Hindlimb muscle (tissue), 1 donor: ENCODE measurements at regions not wholly inside any gene's neighbourhood (a gene's known extent, or its start where the extent isn't known, plus 50 kb on each side); places are given as distances from the start of the nearest gene placed in this dataset.
"Not testable (repeated sequence)": the region's sequence is repeated elsewhere in the genome, so short reads cannot be mapped to it uniquely, and the experiment has no call there.

Experiments used
- DNase-seq: peaks from one replicate; pipeline ENCODE4 v3.0.0-alpha.2; 2013

DNA sequence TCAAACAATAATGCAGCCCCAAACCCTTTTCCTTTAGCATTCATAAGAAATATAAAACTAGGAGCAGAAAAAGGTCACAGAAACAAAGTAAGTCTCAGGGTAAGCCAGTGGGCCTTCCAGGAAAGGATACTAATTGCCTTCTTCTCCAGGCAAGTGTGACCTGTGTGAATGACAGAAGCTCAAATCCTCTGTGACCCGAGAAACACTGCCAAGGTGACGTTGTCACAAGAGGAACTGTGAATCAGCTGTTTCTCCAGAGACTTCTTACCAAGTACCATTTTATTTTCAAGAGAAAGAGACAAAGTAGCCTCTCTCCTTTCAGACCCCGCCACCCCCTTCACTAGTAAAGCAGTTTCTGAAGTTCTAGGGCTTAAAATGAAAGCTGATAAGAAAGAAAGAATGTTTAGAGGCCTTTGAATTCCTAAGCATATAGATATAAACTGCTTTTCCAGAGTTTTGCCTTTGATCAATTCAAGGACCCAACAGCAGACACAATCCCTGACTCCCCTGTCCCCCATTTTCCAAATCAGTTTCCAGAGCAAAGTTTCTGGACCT, 155.6 kb downstream of the NUF2 start:
- DNase-seq: no peak

GRCh38 chr1:163498391-163499330, 176.9 kb downstream of the NUF2 start:
- DNase-seq: not testable (repeated sequence)

GRCh38 chr1:163504331-163504978, 182.7 kb downstream of the NUF2 start:
- no peak for DNase-seq

DNA sequence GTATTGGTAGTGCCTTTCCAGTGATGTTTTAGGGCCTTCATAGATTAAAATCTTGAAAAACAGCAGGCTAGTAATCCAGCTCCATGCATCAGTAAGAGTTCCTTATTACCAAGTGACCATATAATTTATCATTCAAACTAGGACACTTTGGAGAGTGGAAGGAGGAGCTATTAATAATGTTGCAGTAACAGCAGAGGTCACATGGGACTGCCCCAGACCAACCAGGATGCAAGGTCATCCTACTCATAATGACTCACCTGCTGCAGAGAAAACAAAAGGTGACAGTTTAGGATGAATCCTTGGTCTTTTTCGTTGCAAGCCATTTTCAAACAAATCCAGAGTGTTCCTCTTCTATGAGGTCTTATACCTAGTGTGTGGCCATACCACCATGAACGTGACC, 187.4 kb downstream of the NUF2 start:
- DNase-seq: no peak

DNA sequence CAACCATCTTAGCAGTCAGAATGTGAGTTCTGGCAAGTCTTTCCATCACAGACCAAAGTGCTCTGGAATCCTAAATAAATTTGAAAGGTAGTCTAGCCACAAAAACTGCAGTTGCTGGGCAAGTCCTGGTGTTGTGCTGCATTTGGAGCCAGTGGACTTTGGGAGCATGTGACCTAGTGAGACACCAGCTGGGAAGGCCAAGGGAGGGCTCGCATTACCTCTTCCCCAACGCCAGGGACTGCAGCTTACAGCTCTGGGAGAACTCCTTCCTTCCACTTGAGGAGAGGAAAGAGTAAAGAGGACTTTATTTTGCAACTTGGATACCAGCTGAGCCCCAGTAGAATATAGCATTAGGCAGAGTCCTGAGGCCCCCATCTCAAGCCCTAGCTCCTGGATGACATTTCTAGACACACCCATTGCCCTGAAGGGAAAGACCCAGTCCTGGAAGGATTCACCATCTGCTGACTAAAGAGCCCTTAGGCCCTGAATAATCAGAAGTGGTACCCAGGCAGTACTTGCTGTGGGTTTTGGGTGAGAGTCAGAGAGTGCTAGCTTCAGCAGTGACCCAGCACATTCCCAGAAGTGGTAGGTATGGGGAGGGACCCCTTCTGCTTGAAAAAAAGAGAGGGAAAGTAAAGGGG, 190.7 kb downstream of the NUF2 start:
- DNase-seq: no peak

- no peak for DNase-seq
These were observed 201.7 kb downstream of the NUF2 start for GRCh38 chr1:163523375-163524029.

GRCh38 chr1:163528710-163529348, 207.1 kb downstream of the NUF2 start:
- peak; percentile 3 for DNase-seq

DNA sequence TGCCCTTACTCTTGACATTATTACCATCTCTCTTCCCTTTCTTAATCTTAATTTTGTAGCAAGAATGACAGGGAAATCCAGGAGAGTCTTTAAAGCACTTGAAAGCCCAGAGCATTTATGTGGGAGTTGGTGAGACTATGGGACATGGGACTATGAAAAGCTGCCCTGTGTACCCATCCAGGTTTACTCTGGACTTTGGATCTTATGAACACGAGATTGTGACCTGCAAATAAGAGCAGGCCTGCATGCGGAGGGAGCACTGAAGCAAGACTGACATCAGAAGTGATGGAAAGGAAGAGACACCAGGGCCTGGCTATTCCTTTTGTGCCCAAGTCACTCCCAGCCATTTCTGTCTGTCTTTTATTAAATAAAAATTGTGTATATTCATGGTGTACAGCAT, 209.6 kb downstream of the NUF2 start:
- DNase-seq: no peak

DNA sequence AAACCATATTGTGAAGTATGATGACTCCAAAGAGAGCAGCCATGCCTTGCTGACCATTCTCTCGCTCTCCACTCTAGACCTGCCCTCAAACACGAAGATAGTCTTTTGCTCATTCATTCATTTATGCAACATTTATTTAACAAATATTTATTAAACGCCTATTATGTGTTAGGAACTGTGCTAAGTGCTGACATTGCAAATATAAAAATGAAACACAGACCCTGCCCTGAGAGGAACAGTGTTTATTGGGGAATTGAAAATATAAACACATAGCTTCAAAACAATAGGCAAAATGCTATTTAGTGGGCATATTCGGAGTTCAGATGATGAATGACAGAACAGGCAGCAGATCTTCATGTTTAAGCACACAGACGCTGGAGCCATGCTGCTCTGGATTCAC, 213.6 kb downstream of the NUF2 start:
- DNase-seq: no peak

- DNase-seq: peak; percentile 9
These were observed 214.1 kb downstream of the NUF2 start for GRCh38 chr1:163535807-163536206.

DNA sequence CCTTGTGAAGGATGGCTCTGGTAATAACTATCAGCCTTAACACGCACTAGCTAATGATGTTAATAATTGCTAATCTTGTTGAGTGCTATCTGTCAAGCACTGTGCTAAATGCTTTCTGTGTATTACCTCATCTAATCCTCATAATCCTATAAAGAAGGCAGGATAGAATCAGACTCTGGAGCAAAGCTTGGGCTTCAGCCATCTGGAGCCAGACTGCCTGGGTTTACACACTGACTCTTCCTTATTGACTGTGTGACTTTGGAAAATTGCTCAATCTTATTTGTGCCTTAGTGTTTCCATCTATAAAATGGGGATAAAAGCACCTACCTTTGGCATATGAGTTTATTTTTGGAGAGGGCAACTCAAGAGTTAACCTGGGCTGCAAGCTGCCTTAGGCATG, 216.1 kb downstream of the NUF2 start:
- no peak for DNase-seq

DNA sequence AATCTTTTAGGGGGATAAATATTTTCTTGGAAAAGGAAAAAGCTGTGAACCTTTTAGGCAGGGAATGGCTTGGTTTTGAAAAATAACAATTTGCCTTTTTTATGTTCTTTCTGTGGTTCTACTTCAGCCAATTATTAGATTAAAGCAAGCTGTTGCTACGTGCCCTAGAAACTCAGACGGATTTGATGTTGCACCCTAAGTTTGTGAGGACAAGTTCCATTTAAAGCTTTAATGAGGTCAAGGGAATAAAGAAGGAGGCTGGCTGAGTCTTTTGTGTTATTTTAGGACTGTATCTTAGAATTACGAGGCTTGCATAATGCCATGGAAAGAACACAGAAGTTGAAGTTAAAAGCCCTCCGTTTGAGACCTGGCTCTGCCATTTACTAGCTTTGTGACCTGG, 216.9 kb downstream of the NUF2 start:
- no peak for DNase-seq

GRCh38 chr1:163540727-163541126, 219.0 kb downstream of the NUF2 start:
- no peak for DNase-seq

- DNase-seq: no peak
These were observed 222.7 kb downstream of the NUF2 start for GRCh38 chr1:163544441-163544840.

- no peak for DNase-seq
These were observed 236.4 kb downstream of the NUF2 start for GRCh38 chr1:163558162-163558561.

DNA sequence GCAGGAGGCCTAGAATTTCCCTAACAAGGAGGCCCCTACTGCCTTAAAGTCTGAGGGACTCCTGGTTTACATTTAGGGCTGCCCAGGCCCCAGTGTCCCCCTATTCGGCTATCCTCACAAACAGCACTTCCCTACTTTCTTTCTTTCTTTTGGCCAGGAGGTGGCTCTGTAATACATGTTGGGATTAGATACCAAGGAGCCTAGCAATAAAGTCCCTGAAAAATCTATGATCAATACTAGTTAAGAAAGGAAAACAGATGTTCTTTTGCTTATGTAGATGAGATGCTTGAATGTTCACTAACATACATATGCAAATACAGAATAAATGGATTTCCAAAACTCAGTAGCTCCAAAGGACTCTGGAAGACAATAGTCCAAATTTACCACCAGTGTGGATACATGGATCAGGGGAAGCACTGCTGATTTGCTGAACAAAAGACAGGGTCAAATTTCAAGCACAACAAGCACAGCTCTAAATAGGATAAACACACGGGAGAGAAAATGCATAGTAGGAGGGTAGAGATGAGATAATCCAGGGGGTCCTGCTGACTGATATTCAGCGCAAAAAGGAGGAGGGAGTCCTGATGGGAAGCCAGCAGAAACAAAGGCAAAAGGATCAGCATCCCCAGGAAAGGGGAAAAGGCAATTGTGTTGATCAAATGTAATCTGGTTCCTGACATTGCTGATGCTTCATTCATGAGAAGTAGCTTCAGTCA, 240.0 kb downstream of the NUF2 start:
- DNase-seq: no peak

DNA sequence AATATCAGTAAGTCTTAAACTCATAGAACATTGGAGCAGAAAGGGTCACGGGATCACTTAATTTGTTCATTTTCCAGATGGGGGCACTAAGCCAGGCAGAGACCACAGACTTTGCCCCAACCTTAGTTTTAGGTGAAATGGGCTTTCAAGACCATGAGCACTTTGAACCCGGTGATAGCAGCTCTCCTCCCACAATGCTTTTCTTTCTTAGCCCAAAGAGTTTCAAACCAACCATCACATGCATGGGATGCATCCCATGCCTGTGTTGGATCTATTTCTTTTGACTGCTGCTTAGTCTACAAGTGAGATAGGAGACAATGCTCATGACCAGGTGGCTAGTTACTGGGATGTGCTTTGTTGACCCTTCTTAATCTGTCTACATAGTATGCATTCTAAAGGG, 240.6 kb downstream of the NUF2 start:
- DNase-seq: no peak

GRCh38 chr1:163565166-163565565, 243.4 kb downstream of the NUF2 start:
- no peak for DNase-seq

DNA sequence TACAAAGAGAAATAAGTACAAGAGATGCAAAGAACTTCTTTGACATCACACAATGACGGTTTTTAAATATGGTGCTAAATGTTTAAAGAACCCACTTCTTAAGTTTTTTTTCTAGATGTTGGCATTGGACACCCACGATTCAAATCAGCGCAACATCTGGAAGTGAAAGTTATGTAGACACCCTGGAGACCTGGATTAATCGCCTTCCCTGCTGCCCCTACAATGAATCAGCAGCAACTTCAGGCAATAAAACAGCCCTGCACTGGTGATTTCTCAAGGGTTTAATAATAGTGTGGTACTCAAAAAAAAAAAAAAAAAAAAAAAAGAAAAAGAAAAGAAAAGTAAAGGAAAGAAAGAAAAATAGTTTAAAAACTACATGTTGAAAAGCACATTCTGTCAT, 248.3 kb downstream of the NUF2 start:
- DNase-seq: no peak

GRCh38 chr1:163571950-163572349, 250.2 kb downstream of the NUF2 start:
- no peak for DNase-seq

GRCh38 chr1:163574119-163574518, 252.4 kb downstream of the NUF2 start:
- DNase-seq: no peak
